Fibroblast of pulmonary artery (primary cell): ENCODE measurements at regions not wholly inside any gene's neighbourhood (a gene's known extent, or its start where the extent isn't known, plus 50 kb on each side); places are given as distances from the start of the nearest gene placed in this dataset.

Experiments
- DNase-seq: peaks from one replicate; pipeline ENCODE4 v3.0.0-alpha.2; 2010; ENCODE audit warnings: low read depth
- H3K4me3 ChIP-seq: replicated peaks from 2 replicates; pipeline ENCODE4 v1.5.1; 2011; ENCODE audit warnings: low read depth, mild to moderate bottlenecking, control low read depth, low read length, moderate library complexity
- CTCF ChIP-seq: IDR thresholded peaks from 2 replicates; pipeline ENCODE4 v1.5.1; 2011; ENCODE audit warnings: mild to moderate bottlenecking, control low read depth, low read length, inconsistent platforms; ENCODE audit errors: missing control alignments

- DNase-seq = no peak
- no peak for TF ChIP-seq CTCF
- H3K4me3 ChIP-seq = no peak overlapping the region
Observed at GRCh38 chr20:6831461-6831860, 64.0 kb downstream of the BMP2 start.

- no peak overlapping the region for H3K4me3 ChIP-seq
- no peak for TF ChIP-seq CTCF
Observed at GRCh38 chr20:6832811-6833210, 65.3 kb downstream of the BMP2 start.

GRCh38 chr20:6835609-6836008 lies 68.1 kb downstream of the BMP2 start:
- no peak for DNase-seq
- TF ChIP-seq CTCF = no peak
- no peak overlapping the region for H3K4me3 ChIP-seq

More at GRCh38 chr20:6832811-6833210, 65.3 kb downstream of the BMP2 start:
- no peak for DNase-seq

GRCh38 chr20:6836821-6837374 lies 69.4 kb downstream of the BMP2 start:
- DNase-seq = no peak
- TF ChIP-seq CTCF = no peak
- no peak overlapping the region for H3K4me3 ChIP-seq

GRCh38 chr20:6837730-6838129 lies 70.2 kb downstream of the BMP2 start:
- no peak for DNase-seq
- no peak overlapping the region for H3K4me3 ChIP-seq
- TF ChIP-seq CTCF = no peak

- DNase-seq = no peak
- no peak overlapping the region for H3K4me3 ChIP-seq
- no peak for TF ChIP-seq CTCF
Observed at GRCh38 chr20:6838181-6838826, 70.8 kb downstream of the BMP2 start.

GRCh38 chr20:6841128-6841527 lies 73.6 kb downstream of the BMP2 start:
- no peak for DNase-seq
- no peak for TF ChIP-seq CTCF
- no peak overlapping the region for H3K4me3 ChIP-seq
